ENCODE measurements at regions not wholly inside any gene's neighbourhood (a gene's known extent, or its start where the extent isn't known, plus 50 kb on each side); places are given as distances from the start of the nearest gene placed in this dataset.

GRCh38 chr4:177178246-177178645 is 131.4 kb upstream of the NEIL3 start:
- TF ChIP-seq CTCF (IDR thresholded peaks at IDR 0.05) (no peak), POLR2A (IDR thresholded peaks at IDR 0.05) (no peak)
